ENCODE measurements at regions not wholly inside any gene's neighbourhood (a gene's known extent, or its start where the extent isn't known, plus 50 kb on each side); places are given as distances from the start of the nearest gene placed in this dataset.
"Not testable (repeated sequence)": the region's sequence is repeated elsewhere in the genome, so short reads cannot be mapped to it uniquely, and the experiment has no call there.

GRCh38 chr5:99543841-99544240 lies 615.0 kb upstream of the CHD1 start:
- H3K9ac ChIP-seq (ENCODE audit: insufficient read length): no peak overlapping the region
- no peak for DNase-seq (ENCODE audit: low read depth, low spot score)
- H3K4me3 ChIP-seq: no peak overlapping the region
- no peaks in the 10 kb centered on the region for H3K36me3 ChIP-seq (ENCODE audit: insufficient read depth, low read length)
- no peaks in the 10 kb centered on the region for H3K9me3 ChIP-seq (ENCODE audit: low read depth, low read length)
- H3K27ac ChIP-seq: no peak overlapping the region
- TF ChIP-seq POLR2AphosphoS5 (IDR thresholded peaks at IDR 0.05; ENCODE audit: borderline replicate concordance, low read depth, low read length) (no peak), EZH2 (IDR thresholded peaks at IDR 0.05) (no peak)

GRCh38 chr5:99534241-99534640 lies 605.4 kb upstream of the CHD1 start:
- not testable (repeated sequence) for H3K36me3 ChIP-seq (ENCODE audit: insufficient read depth, low read length); DNase-seq (ENCODE audit: low read depth, low spot score); H3K27ac ChIP-seq; H3K9ac ChIP-seq (ENCODE audit: insufficient read length); H3K9me3 ChIP-seq (ENCODE audit: low read depth, low read length); H3K4me3 ChIP-seq

- H3K4me3 ChIP-seq; H3K27ac ChIP-seq; DNase-seq (ENCODE audit: low read depth, low spot score); H3K9me3 ChIP-seq (ENCODE audit: low read depth, low read length); H3K9ac ChIP-seq (ENCODE audit: insufficient read length); H3K36me3 ChIP-seq (ENCODE audit: insufficient read depth, low read length): not testable (repeated sequence)
Measured at GRCh38 chr5:99521666-99522065, 592.9 kb upstream of the CHD1 start.

GRCh38 chr5:99515864-99516490 lies 587.2 kb upstream of the CHD1 start:
- not testable (repeated sequence) for H3K9ac ChIP-seq (ENCODE audit: insufficient read length); DNase-seq (ENCODE audit: low read depth, low spot score); H3K36me3 ChIP-seq (ENCODE audit: insufficient read depth, low read length); H3K4me3 ChIP-seq; H3K27ac ChIP-seq; H3K9me3 ChIP-seq (ENCODE audit: low read depth, low read length)

GRCh38 chr5:99510237-99510866 lies 581.5 kb upstream of the CHD1 start:
- DNase-seq (ENCODE audit: low read depth, low spot score); H3K9me3 ChIP-seq (ENCODE audit: low read depth, low read length); H3K27ac ChIP-seq; H3K36me3 ChIP-seq (ENCODE audit: insufficient read depth, low read length); H3K4me3 ChIP-seq; H3K9ac ChIP-seq (ENCODE audit: insufficient read length): not testable (repeated sequence)

- not testable (repeated sequence) for H3K9me3 ChIP-seq (ENCODE audit: low read depth, low read length); H3K27ac ChIP-seq; H3K9ac ChIP-seq (ENCODE audit: insufficient read length); H3K4me3 ChIP-seq; DNase-seq (ENCODE audit: low read depth, low spot score); H3K36me3 ChIP-seq (ENCODE audit: insufficient read depth, low read length)
Measured at GRCh38 chr5:99509064-99509463, 580.3 kb upstream of the CHD1 start.

- H3K36me3 ChIP-seq (ENCODE audit: insufficient read depth, low read length); H3K9ac ChIP-seq (ENCODE audit: insufficient read length); DNase-seq (ENCODE audit: low read depth, low spot score); H3K9me3 ChIP-seq (ENCODE audit: low read depth, low read length); H3K27ac ChIP-seq: not testable (repeated sequence)
- peak overlapping the region; percentile 41 for H3K4me3 ChIP-seq
Measured at GRCh38 chr5:99495456-99495855, 566.6 kb upstream of the CHD1 start.

GRCh38 chr5:99478450-99478849 lies 549.6 kb upstream of the CHD1 start:
- DNase-seq (ENCODE audit: low read depth, low spot score); H3K9me3 ChIP-seq (ENCODE audit: low read depth, low read length); H3K9ac ChIP-seq (ENCODE audit: insufficient read length); H3K4me3 ChIP-seq; H3K36me3 ChIP-seq (ENCODE audit: insufficient read depth, low read length); H3K27ac ChIP-seq: not testable (repeated sequence)

GRCh38 chr5:99473328-99473727 lies 544.5 kb upstream of the CHD1 start:
- H3K9ac ChIP-seq (ENCODE audit: insufficient read length); DNase-seq (ENCODE audit: low read depth, low spot score); H3K27ac ChIP-seq; H3K36me3 ChIP-seq (ENCODE audit: insufficient read depth, low read length); H3K9me3 ChIP-seq (ENCODE audit: low read depth, low read length); H3K4me3 ChIP-seq: not testable (repeated sequence)

GRCh38 chr5:99471726-99472125 lies 542.9 kb upstream of the CHD1 start:
- DNase-seq (ENCODE audit: low read depth, low spot score); H3K9ac ChIP-seq (ENCODE audit: insufficient read length); H3K4me3 ChIP-seq; H3K27ac ChIP-seq; H3K9me3 ChIP-seq (ENCODE audit: low read depth, low read length); H3K36me3 ChIP-seq (ENCODE audit: insufficient read depth, low read length): not testable (repeated sequence)

GRCh38 chr5:99471178-99471577 lies 542.4 kb upstream of the CHD1 start:
- H3K36me3 ChIP-seq (ENCODE audit: insufficient read depth, low read length); H3K27ac ChIP-seq; H3K9me3 ChIP-seq (ENCODE audit: low read depth, low read length); DNase-seq (ENCODE audit: low read depth, low spot score); H3K4me3 ChIP-seq; H3K9ac ChIP-seq (ENCODE audit: insufficient read length): not testable (repeated sequence)

- not testable (repeated sequence) for H3K27ac ChIP-seq; H3K9me3 ChIP-seq (ENCODE audit: low read depth, low read length); H3K4me3 ChIP-seq; DNase-seq (ENCODE audit: low read depth, low spot score); H3K9ac ChIP-seq (ENCODE audit: insufficient read length); H3K36me3 ChIP-seq (ENCODE audit: insufficient read depth, low read length)
Measured at GRCh38 chr5:99470636-99471035, 541.8 kb upstream of the CHD1 start.
